Nephron (organoid): ENCODE measurements at regions not wholly inside any gene's neighbourhood (a gene's known extent, or its start where the extent isn't known, plus 50 kb on each side); places are given as distances from the start of the nearest gene placed in this dataset.

Source experiments
- H3K27ac Mint-ChIP-seq, 3 experiments: 2 replicates each; pipeline ENCODE4 v1.8.0; 2020; ENCODE audit warnings: mixed read lengths in 3 of 3, mild to moderate bottlenecking in 2 of 3, moderate library complexity in 1 of 3
- H3K27me3 Mint-ChIP-seq: 2 replicates; pipeline ENCODE4 v1.8.0; 2021; ENCODE audit warnings: low read depth, mild to moderate bottlenecking, moderate library complexity, mixed read lengths
- H3K36me3 Mint-ChIP-seq: 2 replicates; pipeline ENCODE4 v1.8.0; 2020; ENCODE audit warnings: low read depth, mixed read lengths
- H3K4me1 Mint-ChIP-seq: 2 replicates; pipeline ENCODE4 v1.8.0; 2020; ENCODE audit warnings: mixed read lengths
- H3K4me3 Mint-ChIP-seq, 3 experiments: 2 replicates each; pipeline ENCODE4 v1.8.0; 2020; ENCODE audit warnings: mild to moderate bottlenecking in 3 of 3, mixed read lengths in 3 of 3, moderate library complexity in 2 of 3
- H3K9me3 Mint-ChIP-seq: 2 replicates; pipeline ENCODE4 v1.8.0; 2020; ENCODE audit warnings: mixed read lengths
- TF ChIP-seq, protein P1 (sequence below), 3 experiments: fragments of 200-600 bp; sonication (generic); IDR thresholded peaks; one replicate each; pipeline ENCODE4 v1.5.0; 2021; ENCODE audit warnings: antibody characterized with exemption in 3 of 3; ENCODE audit not compliant: unreplicated experiment in 3 of 3

GRCh38 chr2:21819454-21819853 lies 695.7 kb downstream of the TDRD15 start:
- Mint-ChIP-seq H3K4me3 (no peak overlapping the region), H3K4me1 (no peaks in the 10 kb centered on the region), H3K36me3 (no peaks in the 10 kb centered on the region), H3K9me3 (no peaks in the 10 kb centered on the region), H3K27me3 (no peaks in the 10 kb centered on the region), H3K27ac (no peak overlapping the region)
- TF ChIP-seq, protein P1, sequence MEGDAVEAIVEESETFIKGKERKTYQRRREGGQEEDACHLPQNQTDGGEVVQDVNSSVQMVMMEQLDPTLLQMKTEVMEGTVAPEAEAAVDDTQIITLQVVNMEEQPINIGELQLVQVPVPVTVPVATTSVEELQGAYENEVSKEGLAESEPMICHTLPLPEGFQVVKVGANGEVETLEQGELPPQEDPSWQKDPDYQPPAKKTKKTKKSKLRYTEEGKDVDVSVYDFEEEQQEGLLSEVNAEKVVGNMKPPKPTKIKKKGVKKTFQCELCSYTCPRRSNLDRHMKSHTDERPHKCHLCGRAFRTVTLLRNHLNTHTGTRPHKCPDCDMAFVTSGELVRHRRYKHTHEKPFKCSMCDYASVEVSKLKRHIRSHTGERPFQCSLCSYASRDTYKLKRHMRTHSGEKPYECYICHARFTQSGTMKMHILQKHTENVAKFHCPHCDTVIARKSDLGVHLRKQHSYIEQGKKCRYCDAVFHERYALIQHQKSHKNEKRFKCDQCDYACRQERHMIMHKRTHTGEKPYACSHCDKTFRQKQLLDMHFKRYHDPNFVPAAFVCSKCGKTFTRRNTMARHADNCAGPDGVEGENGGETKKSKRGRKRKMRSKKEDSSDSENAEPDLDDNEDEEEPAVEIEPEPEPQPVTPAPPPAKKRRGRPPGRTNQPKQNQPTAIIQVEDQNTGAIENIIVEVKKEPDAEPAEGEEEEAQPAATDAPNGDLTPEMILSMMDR (IDR thresholded peaks at IDR 0.05; ENCODE audit: unreplicated experiment in 3 of 3) = no peak

DNA sequence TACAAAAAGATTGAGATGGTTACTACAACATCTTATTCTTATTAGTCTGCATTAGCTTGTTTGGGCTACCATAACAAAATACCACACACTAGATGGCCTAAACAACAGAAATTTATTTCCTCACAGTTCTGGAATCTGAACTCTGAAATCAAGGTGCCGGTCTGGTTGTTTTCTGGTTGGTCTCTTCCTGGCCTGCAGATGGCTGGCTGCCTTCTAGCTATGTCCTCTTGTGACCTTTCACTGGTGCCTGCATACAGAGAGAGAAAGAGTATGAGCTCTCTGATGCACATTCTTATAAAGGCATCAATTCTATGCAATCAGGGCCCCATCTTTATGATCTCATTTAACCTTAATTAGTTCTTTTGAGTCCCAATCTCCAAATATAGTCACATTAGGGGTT lies 696.5 kb downstream of the TDRD15 start:
- no peaks in the 10 kb centered on the region for H3K4me1 Mint-ChIP-seq
- no peak overlapping the region for H3K4me3 Mint-ChIP-seq

DNA sequence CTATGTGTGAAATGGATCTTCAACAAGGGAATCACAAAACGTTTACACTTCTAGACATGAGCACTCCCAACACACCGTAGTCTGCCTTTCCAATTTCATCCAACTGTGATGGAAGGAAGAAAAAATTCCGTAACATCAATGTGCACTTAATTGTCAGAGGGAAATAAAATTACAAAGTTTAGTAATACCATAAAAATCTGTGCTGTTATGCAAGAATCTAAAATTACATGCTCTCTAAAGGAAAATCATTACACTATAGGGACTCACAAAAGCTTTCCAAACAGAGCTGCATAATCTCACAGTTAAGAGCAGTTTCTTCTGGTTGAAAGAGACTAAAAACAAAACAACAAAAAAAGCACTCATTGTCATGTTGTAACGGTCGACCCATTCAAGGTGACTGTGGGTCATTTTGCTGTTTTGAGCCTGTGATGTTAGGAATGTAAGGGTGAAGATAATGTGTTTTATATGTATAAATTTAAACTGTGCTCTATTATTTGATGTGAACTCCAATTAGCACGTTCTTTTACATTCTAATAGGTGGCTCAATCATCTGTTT lies 698.0 kb downstream of the TDRD15 start:
- TF ChIP-seq, protein P1 (IDR thresholded peaks at IDR 0.05; ENCODE audit: unreplicated experiment in 3 of 3) = no peak
- Mint-ChIP-seq H3K9me3 (no peaks in the 10 kb centered on the region), H3K36me3 (no peaks in the 10 kb centered on the region), H3K27ac (no peak overlapping the region), H3K4me3 (no peak overlapping the region), H3K4me1 (no peaks in the 10 kb centered on the region), H3K27me3 (no peaks in the 10 kb centered on the region)

More for the DNA sequence above, 696.5 kb downstream of the TDRD15 start:
- H3K27ac Mint-ChIP-seq = no peak overlapping the region
- TF ChIP-seq, protein P1 (IDR thresholded peaks at IDR 0.05; ENCODE audit: unreplicated experiment in 3 of 3) = no peak
- no peaks in the 10 kb centered on the region for H3K9me3 Mint-ChIP-seq
- no peaks in the 10 kb centered on the region for H3K27me3 Mint-ChIP-seq
- no peaks in the 10 kb centered on the region for H3K36me3 Mint-ChIP-seq

DNA sequence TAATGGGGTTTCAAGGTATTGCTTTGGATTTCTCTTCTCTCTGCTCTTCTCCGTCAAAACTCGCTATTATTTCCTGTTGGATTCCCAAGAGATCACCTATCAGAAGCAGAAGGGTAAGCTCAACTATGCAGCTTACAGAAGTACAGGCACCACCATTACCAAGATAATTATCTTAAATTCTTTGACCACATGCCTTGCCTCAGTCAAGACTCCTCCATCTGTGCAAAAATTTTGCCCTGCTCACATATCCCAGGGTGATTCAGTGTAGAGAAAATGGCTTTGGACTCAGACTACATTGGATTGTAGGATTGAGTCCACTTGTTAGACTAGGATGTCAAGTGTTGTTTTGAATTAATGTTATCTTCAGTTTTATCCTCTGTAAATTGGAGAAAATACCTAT lies 698.7 kb downstream of the TDRD15 start:
- Mint-ChIP-seq H3K9me3 (no peaks in the 10 kb centered on the region), H3K36me3 (no peaks in the 10 kb centered on the region), H3K27me3 (no peaks in the 10 kb centered on the region), H3K4me1 (no peaks in the 10 kb centered on the region), H3K4me3 (no peak overlapping the region), H3K27ac (no peak overlapping the region)
- TF ChIP-seq, protein P1 (IDR thresholded peaks at IDR 0.05; ENCODE audit: unreplicated experiment in 3 of 3) = no peak

DNA sequence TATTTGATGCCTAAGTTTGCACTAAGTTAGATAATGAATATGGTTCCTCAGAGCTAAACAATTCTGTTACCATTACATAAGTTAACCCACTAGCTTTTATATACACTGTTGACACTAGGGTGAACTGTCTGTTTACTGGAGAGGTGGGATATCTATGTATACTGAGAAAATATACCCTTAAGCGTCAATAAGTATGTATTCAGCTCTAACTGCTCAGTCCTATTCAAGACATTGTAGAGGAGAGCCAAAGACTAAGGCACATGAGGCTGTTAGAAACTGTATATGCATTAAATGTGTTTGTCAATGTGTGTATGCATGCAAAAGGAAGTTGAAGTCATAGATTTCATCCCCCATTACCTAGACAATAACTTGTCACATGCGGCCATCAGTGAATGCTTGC lies 710.0 kb downstream of the TDRD15 start:
- Mint-ChIP-seq H3K4me1 (no peaks in the 10 kb centered on the region), H3K4me3 (no peak overlapping the region), H3K27me3 (no peaks in the 10 kb centered on the region), H3K27ac (no peak overlapping the region), H3K36me3 (no peaks in the 10 kb centered on the region), H3K9me3 (peaks cover 12% of the 10 kb centered on the region)
- TF ChIP-seq, protein P1 (IDR thresholded peaks at IDR 0.05; ENCODE audit: unreplicated experiment in 3 of 3) = no peak

DNA sequence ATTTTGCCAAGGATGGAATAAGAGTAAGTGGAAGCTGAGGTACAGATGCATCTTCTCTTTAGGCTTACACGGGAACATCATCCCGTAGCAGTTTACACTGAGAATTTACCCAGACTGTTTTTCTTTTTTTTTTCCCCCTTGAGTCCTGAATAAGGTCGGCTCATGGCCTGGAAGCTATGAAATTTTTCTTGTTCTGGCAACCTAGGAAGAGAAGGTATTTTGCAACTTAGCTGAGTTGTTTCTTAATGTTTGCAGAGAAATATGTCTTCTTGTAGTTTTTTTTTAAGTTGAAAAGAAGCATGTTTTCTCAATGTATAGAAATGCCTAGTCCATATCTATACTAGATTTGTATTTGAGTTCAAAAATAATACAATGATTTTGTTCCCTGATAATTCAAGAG lies 712.5 kb downstream of the TDRD15 start:
- H3K36me3 Mint-ChIP-seq = no peaks in the 10 kb centered on the region
- H3K27ac Mint-ChIP-seq = no peak overlapping the region
- H3K4me1 Mint-ChIP-seq = no peaks in the 10 kb centered on the region
- H3K4me3 Mint-ChIP-seq = no peak overlapping the region
- TF ChIP-seq, protein P1 (IDR thresholded peaks at IDR 0.05; ENCODE audit: unreplicated experiment in 3 of 3) = no peak
- peaks cover 6% of the 10 kb centered on the region for H3K9me3 Mint-ChIP-seq
- no peaks in the 10 kb centered on the region for H3K27me3 Mint-ChIP-seq
